Adipose tissue (tissue), 3 donors: ENCODE measurements at regions not wholly inside any gene's neighbourhood (a gene's known extent, or its start where the extent isn't known, plus 50 kb on each side); places are given as distances from the start of the nearest gene placed in this dataset.
"Not testable (repeated sequence)": the region's sequence is repeated elsewhere in the genome, so short reads cannot be mapped to it uniquely, and the experiment has no call there.

Source experiments
- H3K27ac ChIP-seq: one replicate; pipeline ENCODE4 v1.5.1; 2013; ENCODE audit warnings: low read depth, low read length
- WGBS, 3 donors: extraction: QIAGEN DNeasy Blood & Tissue Kit; methylation state at CpG; one replicate each; pipeline ENCODE4 v1.1.7; 2013; 5-methylcytosine and 5-hydroxymethylcytosine counted together
- donor health status: healthy with polysubstance abuse.
- donor health status: Bipolar disorder and iron deficiency.
- donor health status: healthy.

- no peak overlapping the region for H3K27ac ChIP-seq
- WGBS, 3 donors: 71 to 78% (median 72%) methylated on average over 1 of the region's 1 CpG
These were observed 207.9 kb upstream of the FOXP2 start for GRCh38 chr7:114206688-114207087.

GRCh38 chr7:114196517-114196916 lies 218.1 kb upstream of the FOXP2 start:
- WGBS, 3 donors: 93 to 97% (median 95%) methylated on average over 1 of the region's 1 CpG
- no peak overlapping the region for H3K27ac ChIP-seq

- H3K27ac ChIP-seq: no peak overlapping the region
- WGBS, 3 donors: 66 to 85% (median 71%) methylated on average over 2 of the region's 2 CpGs
These were observed 224.2 kb upstream of the FOXP2 start for GRCh38 chr7:114190387-114190786.

- no peak overlapping the region for H3K27ac ChIP-seq
- 61 to 65% (median 62%) methylated on average over 3 of the region's 3 CpGs for WGBS, 3 donors
These were observed 231.1 kb upstream of the FOXP2 start for GRCh38 chr7:114183311-114184088.

GRCh38 chr7:114182837-114183236 lies 231.8 kb upstream of the FOXP2 start:
- no peak overlapping the region for H3K27ac ChIP-seq
- WGBS, 3 donors: 38 to 62% (median 50%) methylated on average over 1 of the region's 1 CpG

GRCh38 chr7:114181280-114181679 lies 233.3 kb upstream of the FOXP2 start:
- WGBS, 3 donors: 88 to 89% (median 89%) methylated on average over 1 of the region's 1 CpG
- no peak overlapping the region for H3K27ac ChIP-seq

GRCh38 chr7:114180556-114181266 lies 233.9 kb upstream of the FOXP2 start:
- no peak overlapping the region for H3K27ac ChIP-seq

- H3K27ac ChIP-seq: no peak overlapping the region
- 85 to 91% (median 86%) methylated on average over 4 of the region's 4 CpGs for WGBS, 3 donors
These were observed 239.5 kb upstream of the FOXP2 start for GRCh38 chr7:114175125-114175524.

- no peak overlapping the region for H3K27ac ChIP-seq
- 82 to 88% (median 83%) methylated on average over 3 of the region's 3 CpGs for WGBS, 3 donors
These were observed 241.3 kb upstream of the FOXP2 start for GRCh38 chr7:114173170-114173890.

GRCh38 chr7:114169389-114169788 lies 245.2 kb upstream of the FOXP2 start:
- 85 to 92% (median 87%) methylated on average over 2 of the region's 2 CpGs for WGBS, 3 donors
- H3K27ac ChIP-seq: not testable (repeated sequence)

- 84 to 91% (median 91%) methylated on average over 2 of the region's 2 CpGs for WGBS, 3 donors
- H3K27ac ChIP-seq: no peak overlapping the region
These were observed 242.1 kb upstream of the PPP1R3A start for GRCh38 chr7:114160925-114161324.

GRCh38 chr7:114158854-114159253 lies 240.0 kb upstream of the PPP1R3A start:
- WGBS, 3 donors: 86 to 97% (median 89%) methylated on average over 1 of the region's 1 CpG
- no peak overlapping the region for H3K27ac ChIP-seq

GRCh38 chr7:114158275-114158674 lies 239.5 kb upstream of the PPP1R3A start:
- WGBS, 3 donors: 75 to 90% (median 85%) methylated on average over 3 of the region's 3 CpGs
- H3K27ac ChIP-seq: no peak overlapping the region

- H3K27ac ChIP-seq: no peak overlapping the region
- 0 to 56% (median 0%) methylated on average over 1 of the region's 1 CpG for WGBS, 3 donors
These were observed 237.4 kb upstream of the PPP1R3A start for GRCh38 chr7:114156178-114156577.

- H3K27ac ChIP-seq: no peak overlapping the region
- WGBS, 3 donors: 64 to 74% (median 74%) methylated on average over 9 of the region's 9 CpGs
These were observed 236.6 kb upstream of the PPP1R3A start for GRCh38 chr7:114155116-114156110.

- no peak overlapping the region for H3K27ac ChIP-seq
These were observed 234.9 kb upstream of the PPP1R3A start for GRCh38 chr7:114153700-114154099.

GRCh38 chr7:114152314-114152938 lies 233.6 kb upstream of the PPP1R3A start:
- H3K27ac ChIP-seq: no peak overlapping the region
- WGBS, 3 donors: 77 to 84% (median 77%) methylated on average over 5 of the region's 5 CpGs

- H3K27ac ChIP-seq: no peak overlapping the region
- 57 to 72% (median 60%) methylated on average over 3 of the region's 3 CpGs for WGBS, 3 donors
These were observed 233.0 kb upstream of the PPP1R3A start for GRCh38 chr7:114151777-114152176.
